Natural killer cell (primary cell): ENCODE measurements at regions not wholly inside any gene's neighbourhood (a gene's known extent, or its start where the extent isn't known, plus 50 kb on each side); places are given as distances from the start of the nearest gene placed in this dataset.

Experiments
- ATAC-seq, 3 donors: fragments of 150-1000 bp in 2 of 3; fragments of 200-7000 bp in 1 of 3; cut with Tn5 transposase; 1 replicate in 1 of 3; 2 replicates in 2 of 3; pipeline ENCODE4 v1.10.0; 2021; ENCODE audit warnings: mild to moderate bottlenecking in 2 of 3, moderate library complexity in 2 of 3
- DNase-seq, 2 donors: peaks; one replicate each; pipeline versions ENCODE4 v3.0.0 to v3.0.0-alpha.2; 2013 to 2021; ENCODE audit warnings: mixed read lengths in 1 of 2
- H3K27ac ChIP-seq: one replicate; pipeline ENCODE4 v1.5.1; 2013; ENCODE audit warnings: mild to moderate bottlenecking, low read length
- H3K27me3 ChIP-seq: one replicate; pipeline ENCODE4 v1.6.1; 2013; ENCODE audit warnings: low read length; ENCODE audit not compliant: control insufficient read depth, insufficient read depth
- H3K36me3 ChIP-seq: one replicate; pipeline ENCODE4 v1.6.1; 2013; ENCODE audit warnings: low read length; ENCODE audit not compliant: control insufficient read depth, insufficient read depth
- H3K4me1 ChIP-seq: one replicate; pipeline ENCODE4 v1.6.1; 2013; ENCODE audit warnings: low read length; ENCODE audit not compliant: control insufficient read depth, insufficient read depth
- H3K4me3 ChIP-seq: one replicate; pipeline ENCODE4 v1.5.1; 2013; ENCODE audit warnings: low read length
- H3K9me3 ChIP-seq: one replicate; pipeline ENCODE4 v1.6.1; 2013; ENCODE audit warnings: low read length; ENCODE audit not compliant: control insufficient read depth, insufficient read depth
- H3K27ac Mint-ChIP-seq, 2 donors: one replicate each; pipeline ENCODE4 v1.8.0; 2022; ENCODE audit warnings: mild to moderate bottlenecking in 2 of 2, mixed read lengths in 2 of 2, moderate library complexity in 1 of 2
- H3K27me3 Mint-ChIP-seq, 2 donors: one replicate each; pipeline ENCODE4 v1.8.0; 2022; ENCODE audit warnings: low read depth in 2 of 2, mixed read lengths in 2 of 2
- H3K36me3 Mint-ChIP-seq: one replicate; pipeline ENCODE4 v1.8.0; 2022; ENCODE audit warnings: mixed read lengths
- H3K4me1 Mint-ChIP-seq, 2 donors: one replicate each; pipeline ENCODE4 v1.8.0; 2022; ENCODE audit warnings: mixed read lengths in 2 of 2
- H3K4me3 Mint-ChIP-seq: one replicate; pipeline ENCODE4 v1.8.0; 2022; ENCODE audit warnings: mild to moderate bottlenecking, moderate library complexity, mixed read lengths
- H3K9me3 Mint-ChIP-seq, 2 donors: one replicate each; pipeline ENCODE4 v1.8.0; 2022; ENCODE audit warnings: mixed read lengths in 2 of 2
- WGBS: methylation state at CpG from one replicate; pipeline ENCODE4 v1.1.7; 2013; ENCODE audit warnings: missing lambda C conversion rate; ENCODE audit not compliant: insufficient coverage; 5-methylcytosine and 5-hydroxymethylcytosine counted together
- intact Hi-C: fragments of 100-400 bp; cut with micrococcal nuclease; formaldehyde crosslinking; loops from one replicate; pipeline ENCODE4 v1.14.2; 2022
- TF ChIP-seq, protein P1 (sequence below): fragments of 200-600 bp; IDR thresholded peaks from one replicate; pipeline ENCODE4 v1.8.0; 2022; ENCODE audit warnings: antibody characterized with exemption

DNA sequence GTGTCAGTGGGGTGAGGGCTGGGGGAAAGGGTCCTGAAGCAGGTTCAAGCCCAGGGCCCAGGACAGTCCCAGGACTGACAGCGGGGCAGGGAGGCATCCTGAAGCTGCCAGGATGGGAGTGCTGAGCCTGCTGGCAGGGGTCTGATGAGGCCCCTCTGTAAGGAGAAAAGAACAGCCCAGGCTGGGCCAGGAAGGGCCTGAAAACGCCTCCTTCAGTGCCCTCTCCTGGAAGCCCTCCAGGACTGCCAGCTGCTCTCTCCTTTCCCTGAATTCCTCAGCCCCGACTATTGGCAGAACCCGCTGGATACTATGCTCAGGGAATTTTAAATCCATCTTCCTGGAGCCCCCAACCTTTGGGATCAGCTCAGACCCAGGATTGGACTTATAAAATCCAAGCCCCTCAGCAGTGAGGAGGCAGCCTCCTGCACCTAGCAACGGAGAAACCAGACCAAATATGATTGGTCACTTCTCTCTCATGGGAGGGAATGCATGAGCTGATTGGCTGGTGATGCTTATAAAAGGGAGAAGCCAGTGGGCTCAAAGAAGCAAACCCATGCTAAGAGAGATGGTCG, 203.5 kb upstream of the LINGO1 start:
- Histone ChIP-seq H3K27ac (no peak overlapping the region), H3K27me3 (no peaks in the 10 kb centered on the region), H3K4me1 (no peaks in the 10 kb centered on the region), H3K9me3 (no peaks in the 10 kb centered on the region), H3K4me3 (no peak overlapping the region), H3K36me3 (no peaks in the 10 kb centered on the region)
- Mint-ChIP-seq H3K36me3 (no peaks in the 10 kb centered on the region), H3K4me1 (no peaks in the 10 kb centered on the region), H3K27ac (no peak overlapping the region), H3K9me3 (no peaks in the 10 kb centered on the region), H3K4me3 (no peak overlapping the region), H3K27me3 (peaks cover 10 to 14% of the 10 kb centered on the region in 2 donors)
- 62% methylated on average over 6 of the region's 6 CpGs for WGBS
- DNase-seq (no peak), ATAC-seq (no peak)
- TF ChIP-seq, protein P1, sequence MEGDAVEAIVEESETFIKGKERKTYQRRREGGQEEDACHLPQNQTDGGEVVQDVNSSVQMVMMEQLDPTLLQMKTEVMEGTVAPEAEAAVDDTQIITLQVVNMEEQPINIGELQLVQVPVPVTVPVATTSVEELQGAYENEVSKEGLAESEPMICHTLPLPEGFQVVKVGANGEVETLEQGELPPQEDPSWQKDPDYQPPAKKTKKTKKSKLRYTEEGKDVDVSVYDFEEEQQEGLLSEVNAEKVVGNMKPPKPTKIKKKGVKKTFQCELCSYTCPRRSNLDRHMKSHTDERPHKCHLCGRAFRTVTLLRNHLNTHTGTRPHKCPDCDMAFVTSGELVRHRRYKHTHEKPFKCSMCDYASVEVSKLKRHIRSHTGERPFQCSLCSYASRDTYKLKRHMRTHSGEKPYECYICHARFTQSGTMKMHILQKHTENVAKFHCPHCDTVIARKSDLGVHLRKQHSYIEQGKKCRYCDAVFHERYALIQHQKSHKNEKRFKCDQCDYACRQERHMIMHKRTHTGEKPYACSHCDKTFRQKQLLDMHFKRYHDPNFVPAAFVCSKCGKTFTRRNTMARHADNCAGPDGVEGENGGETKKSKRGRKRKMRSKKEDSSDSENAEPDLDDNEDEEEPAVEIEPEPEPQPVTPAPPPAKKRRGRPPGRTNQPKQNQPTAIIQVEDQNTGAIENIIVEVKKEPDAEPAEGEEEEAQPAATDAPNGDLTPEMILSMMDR = no peak
- intact Hi-C loops = no loop called here

GRCh38 chr15:77834276-77834990, 201.7 kb upstream of the LINGO1 start:
- Histone ChIP-seq H3K4me3 (no peak overlapping the region), H3K27me3 (no peaks in the 10 kb centered on the region), H3K4me1 (no peaks in the 10 kb centered on the region), H3K27ac (no peak overlapping the region), H3K9me3 (no peaks in the 10 kb centered on the region), H3K36me3 (no peaks in the 10 kb centered on the region)
- WGBS = 72% methylated on average over 7 of the region's 7 CpGs
- H3K27ac Mint-ChIP-seq = no peak overlapping the region
- H3K36me3 Mint-ChIP-seq = no peaks in the 10 kb centered on the region
- TF ChIP-seq, protein P1 = no peak
- intact Hi-C loops = no loop called here
- no peaks in the 10 kb centered on the region for H3K4me1 Mint-ChIP-seq
- DNase-seq = no peak
- peaks cover 0 to 3% of the 10 kb centered on the region in 2 donors for H3K27me3 Mint-ChIP-seq
- no peak overlapping the region for H3K4me3 Mint-ChIP-seq
- ATAC-seq = no peak
- H3K9me3 Mint-ChIP-seq = no peaks in the 10 kb centered on the region

DNA sequence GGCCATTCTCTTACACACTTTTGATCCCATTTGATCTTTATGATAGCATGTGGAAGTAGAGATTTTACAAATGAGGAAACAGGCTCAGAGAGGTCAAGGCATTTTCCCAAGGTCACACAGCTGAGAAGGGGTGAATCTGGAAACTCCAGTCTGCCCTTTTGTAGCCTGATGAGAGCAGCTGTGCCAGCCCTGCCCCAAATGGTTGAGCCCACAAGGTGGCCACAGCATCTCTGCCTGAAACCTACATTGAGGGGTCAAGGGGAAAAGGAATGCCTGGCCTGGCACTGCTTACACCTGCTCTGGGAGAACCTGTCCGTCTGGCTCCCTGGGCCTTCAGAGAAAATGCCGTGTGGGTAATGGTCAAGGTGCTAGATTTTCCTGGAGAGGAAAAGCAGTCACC, 200.2 kb upstream of the LINGO1 start:
- no peaks in the 10 kb centered on the region for H3K9me3 Mint-ChIP-seq
- no peaks in the 10 kb centered on the region for H3K27me3 ChIP-seq
- H3K4me1 ChIP-seq = no peaks in the 10 kb centered on the region
- H3K4me3 ChIP-seq = no peak overlapping the region
- DNase-seq = no peak
- no peak overlapping the region for H3K27ac ChIP-seq
- H3K9me3 ChIP-seq = no peaks in the 10 kb centered on the region
- peaks cover 0 to 3% of the 10 kb centered on the region in 2 donors for H3K27me3 Mint-ChIP-seq
- H3K36me3 Mint-ChIP-seq = no peaks in the 10 kb centered on the region
- intact Hi-C loops = no loop called here
- 100% methylated on average over 1 of the region's 2 CpGs for WGBS
- H3K4me1 Mint-ChIP-seq = no peaks in the 10 kb centered on the region
- no peak for ATAC-seq
- TF ChIP-seq, protein P1 = no peak
- H3K27ac Mint-ChIP-seq = no peak overlapping the region
- no peaks in the 10 kb centered on the region for H3K36me3 ChIP-seq
- H3K4me3 Mint-ChIP-seq = no peak overlapping the region

- H3K4me1 ChIP-seq = no peaks in the 10 kb centered on the region
- DNase-seq = no peak
- Mint-ChIP-seq H3K9me3 (no peaks in the 10 kb centered on the region), H3K4me3 (no peak overlapping the region), H3K4me1 (no peaks in the 10 kb centered on the region), H3K27ac (no peak overlapping the region), H3K36me3 (no peaks in the 10 kb centered on the region), H3K27me3 (no peaks in the 10 kb centered on the region)
- H3K36me3 ChIP-seq = no peaks in the 10 kb centered on the region
- no peaks in the 10 kb centered on the region for H3K27me3 ChIP-seq
- 81% methylated on average over 4 of the region's 4 CpGs for WGBS
- no peak for ATAC-seq
- no peaks in the 10 kb centered on the region for H3K9me3 ChIP-seq
- TF ChIP-seq, protein P1 = no peak
- no peak overlapping the region for H3K4me3 ChIP-seq
- no peak overlapping the region for H3K27ac ChIP-seq
- intact Hi-C loops = no loop called here
Observed at GRCh38 chr15:77831986-77832385, 199.3 kb upstream of the LINGO1 start.
